Stomach (tissue), 4 donors: ENCODE measurements at regions not wholly inside any gene's neighbourhood (a gene's known extent, or its start where the extent isn't known, plus 50 kb on each side); places are given as distances from the start of the nearest gene placed in this dataset.

Experiments used
- CTCF ChIP-seq, 7 experiments: fragments of 450-650 bp in 4 of 7; fragments of 200-600 bp in 3 of 7; sonication (generic) in 3 of 7; IDR thresholded peaks; one replicate each; pipeline ENCODE4 v1.5.1; 2016 to 2019; ENCODE audit warnings: antibody characterized with exemption in 7 of 7, control low read depth in 2 of 7, mild to moderate bottlenecking in 1 of 7
- EP300 ChIP-seq: sonication (generic); formaldehyde crosslinking; IDR thresholded peaks from one replicate; pipeline ENCODE4 v1.6.1; 2017; ENCODE audit warnings: antibody characterized with exemption

GRCh38 chr5:143952809-143953208 is 140.8 kb downstream of the HMHB1 start:
- TF ChIP-seq EP300 (no peak), CTCF (IDR thresholded peaks at IDR 0.05) (no peak)
